DND-41 (cell line): ENCODE measurements at regions not wholly inside any gene's neighbourhood (a gene's known extent, or its start where the extent isn't known, plus 50 kb on each side); places are given as distances from the start of the nearest gene placed in this dataset.

ENCODE experiments used
- CTCF ChIP-seq: IDR thresholded peaks from 2 replicates; pipeline ENCODE4 v1.5.1; 2012; ENCODE audit warnings: borderline replicate concordance, low read length, moderate library complexity, mild to moderate bottlenecking; ENCODE audit not compliant: poor library complexity, severe bottlenecking; ENCODE audit errors: extremely low read depth
- EZH2 ChIP-seq: IDR thresholded peaks from 3 replicates; pipeline ENCODE4 v1.6.1; 2012; ENCODE audit warnings: borderline replicate concordance, low read depth, mild to moderate bottlenecking, moderate library complexity, low read length, inconsistent platforms; ENCODE audit not compliant: severe bottlenecking

- TF ChIP-seq CTCF = no peak
- TF ChIP-seq EZH2 = no peak
Measured at GRCh38 chr12:115817389-115817788, 460.1 kb downstream of the MED13L start.
